ENCODE measurements at regions not wholly inside any gene's neighbourhood (a gene's known extent, or its start where the extent isn't known, plus 50 kb on each side); places are given as distances from the start of the nearest gene placed in this dataset.

GRCh38 chr5:174514325-174514724, 210.1 kb upstream of the MSX2 start:
- Histone ChIP-seq H3K27me3 (replicated peaks) (no peaks in the 10 kb centered on the region), H3K36me3 (replicated peaks) (no peaks in the 10 kb centered on the region), H3K27ac (no peak overlapping the region), H3K4me3 (ENCODE audit: low read depth, low read length) (no peak overlapping the region)
- no peak for DNase-seq
- in situ Hi-C loops (cut with HindIII; ENCODE audit: low pct_ligation_motif_present, low sequenced_read_pairs), result no loop called here
- TF ChIP-seq CTCF (IDR thresholded peaks at IDR 0.05; ENCODE audit: low read depth, low read length, missing control alignments), result no peak

GRCh38 chr5:174514983-174515394, 209.4 kb upstream of the MSX2 start:
- H3K27ac ChIP-seq, result no peak overlapping the region
- DNase-seq, result no peak
- no peak for TF ChIP-seq CTCF (IDR thresholded peaks at IDR 0.05; ENCODE audit: low read depth, low read length, missing control alignments)
- no peaks in the 10 kb centered on the region for H3K27me3 ChIP-seq (replicated peaks)
- H3K4me3 ChIP-seq (ENCODE audit: low read depth, low read length), result no peak overlapping the region
- no peaks in the 10 kb centered on the region for H3K36me3 ChIP-seq (replicated peaks)
- in situ Hi-C loops (cut with HindIII; ENCODE audit: low pct_ligation_motif_present, low sequenced_read_pairs), result no loop called here

- no peak overlapping the region for H3K27ac ChIP-seq
- no peak for TF ChIP-seq CTCF (IDR thresholded peaks at IDR 0.05; ENCODE audit: low read depth, low read length, missing control alignments)
- H3K36me3 ChIP-seq (replicated peaks), result no peaks in the 10 kb centered on the region
- no peak for DNase-seq
- H3K27me3 ChIP-seq (replicated peaks), result no peaks in the 10 kb centered on the region
- in situ Hi-C loops (cut with HindIII; ENCODE audit: low pct_ligation_motif_present, low sequenced_read_pairs), result no loop called here
- H3K4me3 ChIP-seq (ENCODE audit: low read depth, low read length), result no peak overlapping the region
Measured at GRCh38 chr5:174516741-174517140, 207.6 kb upstream of the MSX2 start.

GRCh38 chr5:174518512-174518911, 205.9 kb upstream of the MSX2 start:
- Histone ChIP-seq H3K27me3 (replicated peaks) (no peaks in the 10 kb centered on the region), H3K4me3 (ENCODE audit: low read depth, low read length) (no peak overlapping the region), H3K36me3 (replicated peaks) (no peaks in the 10 kb centered on the region), H3K27ac (no peak overlapping the region)
- DNase-seq, result no peak
- in situ Hi-C loops (cut with HindIII; ENCODE audit: low pct_ligation_motif_present, low sequenced_read_pairs), result no loop called here
- no peak for TF ChIP-seq CTCF (IDR thresholded peaks at IDR 0.05; ENCODE audit: low read depth, low read length, missing control alignments)

- in situ Hi-C loops (cut with HindIII; ENCODE audit: low pct_ligation_motif_present, low sequenced_read_pairs), result no loop called here
- TF ChIP-seq CTCF (IDR thresholded peaks at IDR 0.05; ENCODE audit: low read depth, low read length, missing control alignments), result no peak
- H3K27ac ChIP-seq, result no peak overlapping the region
- no peaks in the 10 kb centered on the region for H3K36me3 ChIP-seq (replicated peaks)
- H3K27me3 ChIP-seq (replicated peaks), result no peaks in the 10 kb centered on the region
- DNase-seq, result no peak
- H3K4me3 ChIP-seq (ENCODE audit: low read depth, low read length), result no peak overlapping the region
Measured at GRCh38 chr5:174520420-174521396, 203.7 kb upstream of the MSX2 start.

Data from brain microvascular endothelial cell (primary cell).